HG02970 (cell line): ENCODE measurements at regions not wholly inside any gene's neighbourhood (a gene's known extent, or its start where the extent isn't known, plus 50 kb on each side); places are given as distances from the start of the nearest gene placed in this dataset.
"Not testable (repeated sequence)": the region's sequence is repeated elsewhere in the genome, so short reads cannot be mapped to it uniquely, and the experiment has no call there.

ENCODE experiments used
- ATAC-seq: cut with Tn5 transposase; IDR thresholded peaks from one replicate; pipeline ENCODE4 v1.9.1; 2021; ENCODE audit warnings: mild to moderate bottlenecking, moderate library complexity, moderate number of reproducible peaks; ENCODE audit not compliant: unreplicated experiment, low FRiP score

DNA sequence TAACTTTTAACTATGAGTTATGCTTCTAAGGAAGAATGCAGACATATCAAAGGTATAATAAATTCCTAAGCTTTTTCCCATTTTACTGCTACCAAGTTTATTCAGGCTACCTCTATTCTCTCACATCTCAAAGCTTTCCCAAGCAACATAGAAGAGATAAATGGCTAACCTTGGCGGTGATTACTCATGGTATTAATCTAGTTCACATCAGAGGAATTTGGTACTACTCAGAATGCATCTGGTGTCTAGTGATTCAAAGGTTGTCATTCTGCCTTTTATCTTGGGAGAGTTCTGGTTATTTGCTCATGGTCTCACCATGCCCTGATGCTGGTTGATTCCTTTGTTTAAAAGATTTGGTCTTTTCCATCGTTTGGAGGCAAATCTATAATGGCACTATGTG is 182.7 kb downstream of the TAF11L14 start:
- no peak for ATAC-seq

GRCh38 chr5:17817990-17818389 is 183.7 kb downstream of the TAF11L14 start:
- ATAC-seq, result no peak

DNA sequence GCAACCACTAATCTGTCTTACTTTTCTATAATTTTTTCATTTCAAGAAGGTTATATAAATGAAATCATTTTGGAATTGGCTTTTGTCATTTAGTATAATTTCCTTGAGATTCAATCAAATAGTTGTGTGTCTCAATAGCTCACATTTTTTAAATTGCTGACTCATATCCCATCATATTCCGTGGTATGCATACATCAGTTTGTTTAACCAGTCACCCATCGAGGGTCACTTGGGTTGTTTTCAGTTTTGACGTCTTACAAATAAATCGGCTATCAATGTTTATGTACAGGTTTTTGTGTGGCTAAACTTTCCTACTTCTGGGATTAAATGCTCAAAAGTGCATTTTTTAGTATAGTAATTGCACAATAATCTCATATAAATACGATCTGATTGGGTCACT is 185.5 kb downstream of the TAF11L14 start:
- no peak for ATAC-seq

DNA sequence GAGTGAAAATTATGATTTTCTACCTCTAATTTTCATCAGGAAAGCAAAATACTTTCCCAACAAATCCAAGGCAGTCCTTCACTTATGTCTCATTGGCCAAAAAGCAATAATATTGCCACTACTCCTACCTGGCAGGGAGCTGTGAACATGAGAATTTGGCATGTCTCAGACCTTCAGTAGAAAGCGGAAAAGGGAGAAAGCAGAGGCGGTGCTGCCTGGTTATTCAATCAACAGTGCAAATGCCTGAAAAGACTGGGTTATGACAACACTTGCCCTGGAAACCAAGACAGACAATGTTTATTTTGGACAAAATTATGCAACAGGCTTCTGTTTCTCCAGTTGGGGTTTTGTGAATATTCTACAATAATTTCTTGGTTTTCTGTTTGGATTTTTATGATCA is 194.4 kb downstream of the TAF11L14 start:
- ATAC-seq, result no peak

- ATAC-seq, result no peak
Measured at GRCh38 chr5:17829456-17829855, 195.2 kb downstream of the TAF11L14 start.

GRCh38 chr5:17831279-17831678 is 197.0 kb downstream of the TAF11L14 start:
- no peak for ATAC-seq

GRCh38 chr5:17832949-17833745 is 198.9 kb downstream of the TAF11L14 start:
- ATAC-seq, result no peak

DNA sequence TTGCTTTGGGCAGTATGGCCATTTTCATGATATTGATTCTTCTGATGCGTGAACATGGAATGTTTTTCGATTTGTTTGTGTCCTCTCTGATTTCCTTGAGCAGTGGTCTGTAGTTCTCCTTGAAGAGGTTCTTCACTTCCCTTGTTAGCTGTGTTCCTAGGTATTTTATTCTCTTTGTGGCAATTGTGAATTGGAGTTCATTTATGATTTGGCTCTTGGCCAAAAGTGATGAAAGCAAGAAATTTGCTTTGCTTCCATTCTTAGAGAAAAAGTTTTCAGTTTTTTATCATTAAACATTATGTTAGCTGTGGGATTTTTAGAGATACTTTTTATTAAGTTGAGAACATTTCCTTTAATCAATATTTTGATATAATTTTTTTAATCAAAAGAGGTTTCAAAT is 203.5 kb downstream of the TAF11L14 start:
- ATAC-seq, result no peak

GRCh38 chr5:17838469-17838868 is 204.2 kb downstream of the TAF11L14 start:
- no peak for ATAC-seq

- ATAC-seq, result no peak
Measured at GRCh38 chr5:17839848-17840247, 205.6 kb downstream of the TAF11L14 start.

- ATAC-seq, result no peak
Measured at GRCh38 chr5:17846496-17846895, 212.2 kb downstream of the TAF11L14 start.

DNA sequence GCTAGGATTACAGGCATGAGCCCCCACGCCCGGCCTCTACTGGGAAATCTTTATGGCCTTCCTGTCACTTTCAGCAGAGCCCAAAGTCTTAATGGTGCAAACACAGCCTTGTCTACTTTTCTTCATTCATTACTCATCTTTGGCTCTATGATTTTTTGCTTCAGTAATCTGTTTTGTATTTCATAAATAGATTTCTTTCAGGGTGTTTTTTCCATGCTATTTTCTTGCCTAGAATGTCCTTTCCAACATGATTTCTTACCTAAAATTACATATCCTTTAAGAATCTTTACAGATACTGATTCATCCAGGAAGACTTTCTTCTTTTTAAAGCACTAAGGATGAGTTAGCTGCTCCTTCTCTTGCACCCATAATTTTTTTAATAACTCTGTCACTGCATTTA is 213.0 kb downstream of the TAF11L14 start:
- no peak for ATAC-seq

- ATAC-seq, result no peak
Measured at GRCh38 chr5:17852111-17852510, 217.9 kb downstream of the TAF11L14 start.

- no peak for ATAC-seq
Measured at GRCh38 chr5:17852740-17853139, 218.5 kb downstream of the TAF11L14 start.

GRCh38 chr5:17854901-17855300 is 220.6 kb downstream of the TAF11L14 start:
- no peak for ATAC-seq

DNA sequence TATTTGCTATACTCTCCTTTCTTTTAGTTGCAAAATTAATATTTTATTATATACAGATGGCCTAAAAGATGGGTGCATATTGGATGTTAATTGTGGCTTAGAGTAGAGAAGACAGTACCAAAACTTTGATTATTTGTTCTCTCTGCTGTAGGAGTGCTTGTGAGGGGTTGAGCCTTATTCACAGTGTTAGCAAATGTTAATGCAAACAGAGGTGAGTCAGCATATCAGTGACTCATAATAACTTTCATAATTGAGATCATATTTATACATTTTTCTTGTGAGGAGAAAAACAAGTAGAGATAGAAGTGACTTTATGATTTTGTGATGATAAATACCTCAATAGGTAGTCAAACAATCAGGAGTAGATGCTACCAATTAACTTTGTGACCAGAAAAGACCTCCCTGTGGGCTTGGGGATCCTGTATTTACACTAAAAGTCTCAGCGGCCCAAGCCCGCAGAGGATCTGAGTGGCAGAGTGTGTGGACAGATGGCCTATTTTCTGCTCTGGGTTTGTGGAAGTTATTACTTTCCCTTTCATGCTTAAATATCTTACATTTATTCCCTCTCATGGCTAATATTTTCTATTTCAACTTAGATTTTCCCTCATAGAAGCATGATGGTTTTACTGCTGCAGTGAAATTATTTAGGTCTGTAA is 226.5 kb downstream of the TAF11L14 start:
- ATAC-seq, result no peak

- ATAC-seq, result not testable (repeated sequence)
Measured at GRCh38 chr5:17864903-17865302, 230.6 kb downstream of the TAF11L14 start.

DNA sequence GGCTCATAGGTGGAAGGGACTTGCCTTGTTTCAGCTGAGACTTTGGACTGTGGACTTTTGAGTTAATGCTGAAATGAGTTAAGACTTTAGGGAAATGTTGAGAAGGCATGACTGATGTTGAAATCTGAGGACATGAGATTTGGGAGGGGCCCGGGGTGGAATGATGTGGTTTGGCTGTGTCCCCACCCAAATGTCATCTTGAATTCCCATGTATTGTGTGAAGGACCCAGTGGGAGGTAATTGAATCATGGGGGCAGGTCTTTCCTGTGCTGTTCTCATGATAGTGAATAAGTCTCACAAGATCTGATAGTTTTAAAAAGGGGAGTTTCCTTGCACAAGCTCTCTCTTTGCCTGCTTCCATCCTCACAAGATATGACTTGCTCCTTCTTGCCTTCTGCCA is 231.7 kb downstream of the TAF11L14 start:
- not testable (repeated sequence) for ATAC-seq

GRCh38 chr5:17872204-17872603 is 237.9 kb downstream of the TAF11L14 start:
- no peak for ATAC-seq

DNA sequence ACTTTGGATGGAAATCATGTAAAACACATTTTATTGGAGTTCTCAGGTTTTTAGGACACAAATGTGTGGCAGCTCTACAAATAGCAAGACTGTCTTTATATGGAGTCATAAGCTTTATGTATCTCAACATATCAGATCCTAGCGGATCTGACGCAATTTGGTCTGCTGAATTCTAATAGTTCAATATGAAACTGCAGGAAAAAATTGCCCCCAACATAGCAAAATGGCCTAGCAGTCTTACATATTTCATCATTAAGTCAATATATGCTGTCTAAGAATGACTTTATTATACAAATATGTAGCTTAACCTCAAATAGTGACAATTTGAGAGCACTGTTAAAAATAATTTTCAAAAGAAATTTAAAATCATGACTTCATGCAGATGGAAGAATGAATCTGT is 244.3 kb downstream of the TAF11L14 start:
- ATAC-seq, result no peak

GRCh38 chr5:17879276-17879675 is 245.0 kb downstream of the TAF11L14 start:
- ATAC-seq, result no peak

DNA sequence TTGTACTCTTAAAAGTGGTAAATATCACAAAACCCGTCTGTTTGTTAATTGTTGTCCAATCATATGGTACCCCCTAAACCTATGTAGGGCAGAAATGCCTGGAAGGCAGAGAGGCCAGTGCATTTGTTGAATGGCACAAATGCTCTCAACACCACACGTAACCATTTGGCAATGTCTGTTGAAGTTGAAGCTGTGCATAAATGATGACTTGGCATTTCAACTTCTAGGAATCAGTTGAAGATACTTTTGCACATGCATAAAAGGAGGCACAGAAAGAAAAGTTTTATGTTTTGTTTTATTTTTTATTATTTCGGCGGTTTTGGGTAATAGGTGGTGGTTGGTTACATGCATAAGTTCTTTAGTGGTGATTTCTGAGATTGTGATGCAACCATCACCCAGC is 246.6 kb downstream of the TAF11L14 start:
- ATAC-seq, result no peak
